H7 (cell line): ENCODE measurements at regions not wholly inside any gene's neighbourhood (a gene's known extent, or its start where the extent isn't known, plus 50 kb on each side); places are given as distances from the start of the nearest gene placed in this dataset.

Experiments used
- DNase-seq: peaks from one replicate; pipeline ENCODE4 v3.0.0; 2012
- H3K27me3 ChIP-seq: 2 replicates; pipeline ENCODE4 v1.6.0; 2011; ENCODE audit warnings: mild to moderate bottlenecking, low read length; ENCODE audit not compliant: control insufficient read depth, insufficient read depth
- H3K36me3 ChIP-seq: replicated peaks from 2 replicates; pipeline ENCODE4 v1.5.1; 2011; ENCODE audit warnings: low read length; ENCODE audit not compliant: control insufficient read depth, insufficient read depth
- H3K4me3 ChIP-seq: 2 replicates; pipeline ENCODE4 v1.5.1; 2011; ENCODE audit warnings: low read depth, mild to moderate bottlenecking, control low read depth, low read length, moderate library complexity; ENCODE audit not compliant: insufficient read depth

DNA sequence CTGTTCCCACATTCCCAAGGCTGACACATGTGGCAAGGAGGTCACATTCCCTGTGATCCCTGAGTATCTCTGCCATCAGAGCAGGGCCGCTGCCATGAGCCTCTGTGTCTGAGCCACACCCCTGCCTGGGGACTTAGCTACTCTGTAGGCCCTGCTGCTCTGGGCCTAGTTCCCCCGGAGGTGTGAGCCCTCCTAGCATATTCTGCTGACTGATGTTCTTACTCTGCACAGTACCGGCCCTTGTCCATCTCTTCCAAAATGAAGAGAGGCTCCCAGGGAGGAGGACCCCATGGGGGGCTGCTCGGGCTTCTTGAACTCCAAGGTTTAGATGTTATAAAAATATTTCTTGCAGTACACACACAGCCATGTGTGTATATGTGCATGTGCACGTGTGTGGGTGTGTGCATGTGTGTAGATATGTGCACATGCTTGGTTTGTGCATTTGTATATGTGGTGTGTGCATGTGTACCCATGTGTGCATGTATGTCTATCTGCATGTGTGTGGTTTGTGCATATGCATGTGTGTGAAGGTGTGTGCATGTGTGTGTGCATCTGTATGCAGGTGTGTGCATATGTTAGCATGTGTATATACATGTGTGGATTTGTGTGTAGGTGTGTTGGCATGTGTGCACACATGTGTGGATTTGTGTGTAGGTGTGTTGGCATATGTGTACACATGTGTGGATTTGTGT is 101.2 kb downstream of the ERMARD start:
- Histone ChIP-seq H3K36me3 (no peaks in the 10 kb centered on the region), H3K4me3 (no peak overlapping the region), H3K27me3 (no peaks in the 10 kb centered on the region)
- DNase-seq = peak; percentile 42

- no peaks in the 10 kb centered on the region for H3K27me3 ChIP-seq
- peak; percentile 63 for DNase-seq
Observed at GRCh38 chr6:169851641-169852503, 100.5 kb downstream of the ERMARD start.

DNA sequence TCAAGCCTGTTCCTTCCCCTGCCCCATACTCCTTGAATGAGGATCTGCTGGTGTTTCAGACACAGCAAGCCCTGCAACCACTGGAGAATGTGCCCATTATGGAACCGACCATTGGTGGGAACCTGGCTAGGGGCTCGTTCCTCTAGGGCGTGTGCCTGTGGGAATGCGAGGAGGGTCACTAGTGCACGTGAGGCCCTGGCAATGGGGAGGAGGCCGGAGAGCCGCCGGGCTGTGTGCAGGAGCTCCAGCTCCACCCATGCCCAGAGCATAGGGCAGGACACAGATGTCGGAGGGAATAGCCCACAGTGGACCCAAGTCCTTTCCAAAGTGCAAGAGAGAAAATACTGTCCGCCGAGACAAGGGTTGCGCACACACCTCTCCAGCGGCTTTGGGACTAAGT is 99.3 kb downstream of the ERMARD start:
- Histone ChIP-seq H3K4me3 (no peak overlapping the region), H3K36me3 (no peaks in the 10 kb centered on the region), H3K27me3 (no peaks in the 10 kb centered on the region)
- DNase-seq = peak; percentile 22

More at GRCh38 chr6:169851641-169852503, 100.5 kb downstream of the ERMARD start:
- Histone ChIP-seq H3K4me3 (no peak overlapping the region), H3K36me3 (no peaks in the 10 kb centered on the region)

- Histone ChIP-seq H3K27me3 (no peaks in the 10 kb centered on the region), H3K36me3 (no peaks in the 10 kb centered on the region), H3K4me3 (no peak overlapping the region)
- DNase-seq = no peak
Observed at GRCh38 chr6:169850154-169850553, 98.7 kb downstream of the ERMARD start.

- Histone ChIP-seq H3K27me3 (no peaks in the 10 kb centered on the region), H3K36me3 (no peaks in the 10 kb centered on the region), H3K4me3 (no peak overlapping the region)
- peak; percentile 24 for DNase-seq
Observed at GRCh38 chr6:169849396-169849795, 98.0 kb downstream of the ERMARD start.

DNA sequence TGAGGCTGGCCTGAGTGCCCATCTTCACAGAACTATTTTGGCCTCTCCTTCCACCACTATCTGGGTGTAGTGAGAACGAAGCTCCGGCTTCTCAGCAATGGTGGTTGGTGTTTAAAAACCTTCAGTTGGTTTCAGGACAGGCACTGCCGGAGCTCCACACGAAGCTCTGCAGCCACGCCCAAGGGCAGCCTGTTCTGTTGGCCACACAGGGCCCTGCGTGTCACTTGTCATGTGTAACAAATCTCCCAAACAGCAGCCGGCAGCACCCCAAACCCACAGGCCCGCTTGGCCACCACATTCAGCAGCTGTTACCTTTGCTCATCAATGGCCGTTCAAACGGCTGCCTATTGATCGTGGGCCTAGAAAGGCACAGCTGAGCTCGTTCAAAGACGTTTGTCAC is 97.5 kb downstream of the ERMARD start:
- Histone ChIP-seq H3K4me3 (no peak overlapping the region), H3K27me3 (no peaks in the 10 kb centered on the region), H3K36me3 (no peaks in the 10 kb centered on the region)
- DNase-seq = peak; percentile 15

DNA sequence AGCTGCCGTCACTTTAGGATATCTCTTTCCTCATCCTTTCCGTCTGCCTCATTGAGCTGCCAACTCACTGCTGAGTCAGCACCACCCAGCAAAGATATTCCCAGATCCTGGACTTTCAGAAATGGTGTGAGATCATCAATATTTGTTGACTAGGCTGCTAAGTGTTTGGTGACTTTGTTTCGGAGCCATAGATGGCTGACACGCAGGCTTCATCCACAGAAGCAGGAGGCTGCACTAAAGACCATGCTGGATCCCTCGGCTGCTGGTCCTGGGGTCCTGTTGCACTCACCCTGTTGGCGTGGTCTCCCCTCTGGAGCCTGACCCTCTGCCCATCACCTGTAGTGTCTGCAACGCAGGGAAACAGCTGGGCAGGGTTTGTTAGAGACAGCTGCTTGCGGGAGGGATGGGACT is 96.5 kb downstream of the ERMARD start:
- Histone ChIP-seq H3K27me3 (no peaks in the 10 kb centered on the region), H3K36me3 (no peaks in the 10 kb centered on the region), H3K4me3 (no peak overlapping the region)
- peak; percentile 20 for DNase-seq

- Histone ChIP-seq H3K27me3 (no peaks in the 10 kb centered on the region), H3K36me3 (no peaks in the 10 kb centered on the region), H3K4me3 (no peak overlapping the region)
- no peak for DNase-seq
Observed at GRCh38 chr6:169847141-169847674, 95.8 kb downstream of the ERMARD start.

DNA sequence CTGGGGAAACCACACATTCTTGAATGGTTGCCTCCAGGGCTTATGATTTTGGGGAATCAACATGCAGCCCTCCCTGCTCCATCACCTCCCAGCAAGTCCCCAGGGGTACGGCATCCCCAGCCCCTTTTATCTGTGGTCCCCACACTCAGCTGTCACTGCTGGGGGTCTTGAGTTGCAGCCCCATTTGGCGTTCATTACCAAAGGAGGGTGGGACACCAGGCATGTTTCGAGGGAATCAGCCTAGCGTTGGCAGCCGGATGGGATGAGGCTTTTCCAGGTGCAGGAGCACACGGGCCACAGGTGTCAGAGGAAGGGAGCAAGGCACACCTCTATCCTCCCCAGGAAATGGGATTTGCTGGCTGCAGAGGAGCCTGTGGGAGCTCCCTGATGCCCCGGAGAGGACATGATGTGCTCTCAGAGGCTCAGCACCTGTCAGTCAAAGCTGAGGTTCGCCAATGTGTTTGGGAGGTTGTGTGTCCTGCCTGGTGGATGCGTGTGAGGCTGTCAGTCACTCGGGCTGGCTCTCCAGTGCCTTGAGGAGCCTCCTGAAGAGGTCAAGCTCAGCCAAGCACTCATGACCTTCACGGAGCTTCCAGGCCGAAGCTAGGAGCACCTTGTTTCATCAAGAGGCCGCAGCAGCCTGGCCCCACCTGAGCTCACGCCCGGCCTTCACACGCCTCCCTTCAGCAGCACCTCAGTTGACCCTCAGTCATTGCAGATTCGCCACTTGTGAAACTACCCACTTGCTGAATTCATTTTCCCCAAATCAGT is 95.0 kb downstream of the ERMARD start:
- Histone ChIP-seq H3K27me3 (no peaks in the 10 kb centered on the region), H3K4me3 (no peak overlapping the region), H3K36me3 (no peaks in the 10 kb centered on the region)
- DNase-seq = peak; percentile 25

DNA sequence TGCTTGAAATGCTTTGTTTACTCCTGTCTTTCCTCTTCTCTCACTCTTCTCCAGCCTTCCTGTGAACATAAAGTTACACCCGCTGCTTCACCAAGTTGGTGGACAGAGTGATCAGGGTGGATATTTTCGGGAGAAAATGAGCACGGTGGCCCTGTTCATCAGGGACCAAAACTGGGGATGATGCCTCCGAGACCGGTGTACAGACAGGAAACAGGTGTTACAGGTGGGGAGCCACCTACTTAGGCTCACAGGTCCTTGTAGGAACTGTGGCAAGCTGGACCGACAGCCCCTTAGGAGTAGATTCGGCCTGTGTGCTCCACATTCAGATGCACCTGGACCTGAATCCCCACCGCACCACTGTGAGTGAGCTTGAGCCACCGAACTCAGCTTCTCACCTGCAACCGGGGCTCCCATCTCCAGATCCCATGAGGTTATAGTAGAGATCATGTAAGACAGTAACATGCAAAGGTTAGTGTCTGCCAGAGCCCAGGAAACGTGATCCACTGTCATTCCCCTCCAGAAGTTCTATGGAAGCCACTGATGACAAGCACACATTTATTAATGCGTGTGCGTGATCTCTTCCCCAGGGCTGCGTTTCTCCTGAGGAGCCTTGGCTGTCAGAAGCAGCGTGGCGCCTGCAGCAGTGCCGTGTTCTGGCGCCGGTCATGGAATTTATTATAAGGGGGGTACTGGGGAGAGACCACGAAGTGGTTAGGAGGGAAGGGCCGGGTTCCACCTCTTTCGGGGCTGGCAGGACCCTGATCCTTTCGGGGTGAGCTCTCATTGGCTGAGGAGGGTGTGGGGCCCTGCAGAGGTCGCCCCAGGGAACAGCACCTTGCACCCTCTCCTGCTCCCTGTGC is 94.2 kb downstream of the ERMARD start:
- peak; percentile 19 for DNase-seq
- Histone ChIP-seq H3K36me3 (no peaks in the 10 kb centered on the region), H3K27me3 (no peaks in the 10 kb centered on the region), H3K4me3 (no peak overlapping the region)

DNA sequence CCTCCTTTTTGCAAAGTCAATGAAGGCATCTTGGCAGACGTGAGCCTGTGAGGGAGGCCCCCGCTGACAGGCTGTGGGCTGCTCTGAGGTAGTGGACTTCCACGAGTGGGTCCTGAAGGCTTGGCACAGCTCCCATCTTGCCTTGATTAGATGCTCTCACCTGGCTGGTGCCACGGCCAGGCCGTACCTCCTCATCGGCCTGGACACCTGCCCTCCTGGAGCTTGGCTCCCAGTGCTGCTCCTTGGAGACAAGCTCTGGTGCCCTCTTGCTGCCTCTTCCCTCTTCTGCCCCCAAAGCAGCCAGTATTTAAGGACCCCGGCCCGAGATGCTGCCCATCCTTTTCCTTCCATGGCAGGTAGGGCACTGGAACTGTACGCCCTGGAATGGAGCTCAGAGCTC is 93.5 kb downstream of the ERMARD start:
- Histone ChIP-seq H3K4me3 (no peak overlapping the region), H3K27me3 (no peaks in the 10 kb centered on the region), H3K36me3 (no peaks in the 10 kb centered on the region)
- no peak for DNase-seq

GRCh38 chr6:169843991-169844390 is 92.6 kb downstream of the ERMARD start:
- no peaks in the 10 kb centered on the region for H3K27me3 ChIP-seq
- no peaks in the 10 kb centered on the region for H3K36me3 ChIP-seq
- H3K4me3 ChIP-seq = no peak overlapping the region
- DNase-seq = no peak

- no peak overlapping the region for H3K4me3 ChIP-seq
- H3K27me3 ChIP-seq = no peaks in the 10 kb centered on the region
- H3K36me3 ChIP-seq = no peaks in the 10 kb centered on the region
- no peak for DNase-seq
Observed at GRCh38 chr6:169843110-169843509, 91.7 kb downstream of the ERMARD start.
